ENCODE measurements at regions not wholly inside any gene's neighbourhood (a gene's known extent, or its start where the extent isn't known, plus 50 kb on each side); places are given as distances from the start of the nearest gene placed in this dataset.

DNA sequence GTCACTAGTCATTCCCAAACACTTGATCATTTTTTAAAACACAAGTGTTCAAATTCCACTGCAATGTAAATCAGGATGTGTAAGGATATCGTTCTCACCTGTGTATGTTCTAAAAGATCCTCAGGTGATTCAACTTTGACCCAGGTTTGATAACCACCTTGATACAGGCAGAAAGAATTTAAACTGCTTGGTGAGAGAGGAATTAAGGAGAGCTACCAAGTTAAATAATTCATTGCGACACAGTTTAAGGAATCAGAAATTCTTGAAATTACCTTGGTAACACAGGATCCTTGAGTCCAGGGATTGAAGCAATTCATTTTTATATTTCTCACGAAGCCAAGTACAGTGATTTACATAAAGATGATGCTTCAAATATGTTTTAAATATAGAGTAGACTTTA lies 80.7 kb upstream of the EHBP1 start:
- TF ChIP-seq MYC (IDR thresholded peaks at IDR 0.05; ENCODE audit: low read depth, low read length) = no peak
- TF ChIP-seq, protein P1, sequence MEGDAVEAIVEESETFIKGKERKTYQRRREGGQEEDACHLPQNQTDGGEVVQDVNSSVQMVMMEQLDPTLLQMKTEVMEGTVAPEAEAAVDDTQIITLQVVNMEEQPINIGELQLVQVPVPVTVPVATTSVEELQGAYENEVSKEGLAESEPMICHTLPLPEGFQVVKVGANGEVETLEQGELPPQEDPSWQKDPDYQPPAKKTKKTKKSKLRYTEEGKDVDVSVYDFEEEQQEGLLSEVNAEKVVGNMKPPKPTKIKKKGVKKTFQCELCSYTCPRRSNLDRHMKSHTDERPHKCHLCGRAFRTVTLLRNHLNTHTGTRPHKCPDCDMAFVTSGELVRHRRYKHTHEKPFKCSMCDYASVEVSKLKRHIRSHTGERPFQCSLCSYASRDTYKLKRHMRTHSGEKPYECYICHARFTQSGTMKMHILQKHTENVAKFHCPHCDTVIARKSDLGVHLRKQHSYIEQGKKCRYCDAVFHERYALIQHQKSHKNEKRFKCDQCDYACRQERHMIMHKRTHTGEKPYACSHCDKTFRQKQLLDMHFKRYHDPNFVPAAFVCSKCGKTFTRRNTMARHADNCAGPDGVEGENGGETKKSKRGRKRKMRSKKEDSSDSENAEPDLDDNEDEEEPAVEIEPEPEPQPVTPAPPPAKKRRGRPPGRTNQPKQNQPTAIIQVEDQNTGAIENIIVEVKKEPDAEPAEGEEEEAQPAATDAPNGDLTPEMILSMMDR (IDR thresholded peaks at IDR 0.05; ENCODE audit: extremely low read depth in 1 of 2, insufficient read depth in 1 of 2, low read depth in 1 of 2, low read length in 2 of 2) = no peak
- TF ChIP-seq POLR2A (IDR thresholded peaks at IDR 0.05; ENCODE audit: low read depth, low read length) = no peak
- TF ChIP-seq, protein P2, sequence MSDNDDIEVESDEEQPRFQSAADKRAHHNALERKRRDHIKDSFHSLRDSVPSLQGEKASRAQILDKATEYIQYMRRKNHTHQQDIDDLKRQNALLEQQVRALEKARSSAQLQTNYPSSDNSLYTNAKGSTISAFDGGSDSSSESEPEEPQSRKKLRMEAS (IDR thresholded peaks at IDR 0.05; ENCODE audit: insufficient read depth, insufficient read length) = no peak
